Tibial nerve (tissue), 4 donors: ENCODE measurements at regions not wholly inside any gene's neighbourhood (a gene's known extent, or its start where the extent isn't known, plus 50 kb on each side); places are given as distances from the start of the nearest gene placed in this dataset.

Experiments
- CTCF ChIP-seq, 5 experiments: fragments of 200-600 bp in 3 of 5; fragments of 450-650 bp in 2 of 5; sonication (generic) in 3 of 5; IDR thresholded peaks; one replicate each; pipeline ENCODE4 v1.5.1; 2016 to 2019; ENCODE audit warnings: antibody characterized with exemption in 5 of 5, mild to moderate bottlenecking in 3 of 5, moderate library complexity in 2 of 5
- EP300 ChIP-seq, 2 donors: sonication (generic); formaldehyde crosslinking; IDR thresholded peaks; one replicate each; pipeline ENCODE4 v1.6.1; 2017; ENCODE audit warnings: antibody characterized with exemption in 2 of 2, mild to moderate bottlenecking in 1 of 2
- POLR2A ChIP-seq, 2 donors: fragments of 450-650 bp; IDR thresholded peaks; one replicate each; pipeline ENCODE4 v1.6.1; 2017; ENCODE audit warnings: antibody characterized with exemption in 2 of 2, mild to moderate bottlenecking in 2 of 2, moderate library complexity in 2 of 2

GRCh38 chr3:16060945-16061344 lies 113.5 kb upstream of the GALNT15 start:
- TF ChIP-seq EP300 (IDR thresholded peaks at IDR 0.05) (no peak), CTCF (IDR thresholded peaks at IDR 0.05) (no peak), POLR2A (IDR thresholded peaks at IDR 0.05) (no peak)
